UCSD-AML1 (cell line): ENCODE measurements at regions not wholly inside any gene's neighbourhood (a gene's known extent, or its start where the extent isn't known, plus 50 kb on each side); places are given as distances from the start of the nearest gene placed in this dataset.

ENCODE experiments used
- DNase-seq: peaks from one replicate; lab custom pipeline; 2025; ENCODE audit not compliant: unreplicated experiment; lab: John Stamatoyannopoulos, UW

DNA sequence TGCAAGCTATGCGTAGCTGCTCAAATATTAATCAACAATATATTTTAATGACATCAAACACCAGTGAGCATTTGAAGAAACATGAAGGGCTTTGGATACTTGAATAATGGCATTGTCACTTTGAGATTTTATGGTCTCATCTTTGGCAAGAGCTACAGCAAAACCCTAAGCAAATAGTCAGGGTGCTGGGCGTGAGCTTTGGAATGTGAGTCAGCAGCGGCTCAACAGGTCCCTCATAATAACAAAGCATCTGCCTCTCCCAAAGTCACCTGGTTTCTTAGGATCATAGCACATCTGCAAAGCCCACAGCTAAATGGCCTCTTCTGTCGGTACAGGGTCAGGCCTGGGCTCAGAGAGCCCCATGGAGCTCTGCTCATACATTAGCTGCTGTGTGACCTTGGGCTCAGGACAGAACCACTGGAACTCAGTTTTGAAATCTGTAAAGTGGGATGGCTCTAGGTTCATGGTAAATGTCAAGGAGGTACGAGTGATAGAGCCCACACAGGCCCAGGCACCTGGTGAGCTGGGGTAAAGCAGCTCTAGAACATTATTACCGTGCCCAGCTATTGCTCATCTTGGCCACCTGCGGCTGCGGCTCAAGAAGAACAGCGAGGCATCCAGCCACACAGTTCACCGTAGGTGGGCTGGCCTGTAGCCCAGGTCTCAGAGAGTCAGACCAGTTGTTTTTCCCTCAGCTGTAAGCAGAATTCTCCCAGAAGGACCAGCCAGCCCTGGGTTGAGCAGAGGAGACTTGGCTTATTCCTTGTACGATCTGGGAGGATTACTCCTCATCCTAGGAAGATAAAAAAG, 544.5 kb upstream of the CDH11 start:
- DNase-seq: no peak

DNA sequence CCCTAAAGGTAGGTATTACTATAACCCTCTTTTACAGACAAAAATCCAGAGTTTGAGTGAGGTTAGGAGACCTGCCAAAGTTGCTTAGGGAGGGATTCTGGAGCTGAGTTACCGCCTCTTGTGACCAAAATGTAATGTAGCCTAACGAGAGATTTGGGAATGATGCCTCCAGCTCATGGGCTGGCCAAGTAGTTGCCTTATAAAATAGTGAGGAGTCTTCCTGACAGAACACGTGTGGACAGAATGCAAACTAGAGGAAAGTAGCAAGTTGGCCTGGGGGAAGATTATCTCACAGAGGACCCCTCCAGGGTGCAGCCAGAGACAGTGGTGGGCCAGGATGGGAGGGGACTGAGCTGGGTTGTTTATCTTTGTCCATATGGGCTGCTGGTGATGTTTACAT, 543.7 kb upstream of the CDH11 start:
- DNase-seq: no peak

DNA sequence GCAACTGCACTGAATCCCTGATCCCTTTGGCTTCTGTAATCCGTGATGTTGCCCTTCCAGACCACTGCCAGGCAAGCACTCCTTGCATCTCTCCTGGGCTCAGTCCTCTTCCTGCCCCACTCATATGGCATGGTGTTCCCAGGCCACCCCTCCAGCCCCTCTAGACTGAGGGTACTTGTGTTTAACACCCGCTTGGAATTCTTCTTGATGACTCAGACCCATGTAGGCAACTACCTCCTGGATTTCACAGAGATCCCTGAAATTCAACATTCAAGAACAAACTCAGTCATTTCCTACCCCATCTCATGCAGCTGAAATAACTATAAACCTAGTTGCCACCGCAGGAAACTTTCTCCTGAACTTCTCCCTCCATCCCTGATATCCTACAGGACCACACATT, 541.9 kb upstream of the CDH11 start:
- DNase-seq: no peak

DNA sequence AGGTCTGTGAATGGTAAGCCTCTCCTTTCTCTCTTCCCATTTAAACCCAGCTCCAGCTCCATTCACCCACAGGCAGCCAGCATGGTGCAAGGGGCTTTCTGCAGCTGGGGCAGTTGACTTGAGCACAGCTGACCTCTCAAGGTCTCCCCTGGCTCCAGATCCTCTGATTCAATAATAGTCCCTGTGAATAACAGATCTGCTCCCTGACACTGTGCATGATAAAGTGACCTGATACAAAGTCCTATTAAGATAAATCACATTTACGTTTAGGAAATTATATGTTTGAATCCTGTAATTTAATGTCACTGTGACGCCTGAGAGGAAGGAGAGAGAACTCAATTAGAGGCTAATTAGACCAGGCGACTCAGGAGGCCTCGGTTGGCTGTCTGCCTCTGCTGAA, 540.4 kb upstream of the CDH11 start:
- DNase-seq: no peak

DNA sequence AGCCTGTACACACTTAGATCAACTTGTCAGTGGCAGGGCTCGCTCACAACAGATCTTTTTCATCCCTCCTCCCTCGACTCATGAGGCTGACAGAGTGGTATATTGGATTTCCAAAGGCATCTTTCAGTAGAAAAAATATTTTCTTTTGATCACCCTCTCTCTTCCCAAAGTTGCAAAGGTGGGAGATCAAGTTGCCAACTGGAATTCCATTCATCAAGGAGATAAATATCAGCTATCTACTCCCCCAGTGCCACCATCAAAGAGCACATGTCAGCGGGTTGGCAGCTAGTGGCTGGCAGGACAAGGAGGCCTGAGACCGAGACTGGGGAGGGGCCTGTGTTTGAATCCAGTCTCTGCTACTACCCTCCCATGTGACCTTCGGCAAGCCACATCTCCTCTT, 539.7 kb upstream of the CDH11 start:
- no peak for DNase-seq

DNA sequence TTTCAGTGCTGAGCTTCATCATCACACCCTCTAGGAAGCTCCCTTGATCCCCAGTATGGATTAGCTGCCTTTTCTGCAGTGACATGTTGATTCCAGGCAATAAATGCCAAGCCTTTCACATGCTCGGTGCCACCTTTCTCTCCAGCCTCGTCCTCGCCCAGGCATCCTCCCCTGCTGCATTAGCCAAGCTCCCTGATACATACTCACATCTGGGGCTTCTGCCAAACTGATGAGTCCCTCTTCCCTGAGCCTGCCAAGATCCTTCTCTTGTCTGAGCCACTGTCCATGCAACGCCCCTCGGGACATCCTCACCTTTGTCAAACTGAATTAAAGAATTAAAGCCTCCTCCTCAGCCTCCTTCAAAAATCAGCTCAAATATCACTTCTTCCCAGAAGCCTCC, 538.5 kb upstream of the CDH11 start:
- no peak for DNase-seq

DNA sequence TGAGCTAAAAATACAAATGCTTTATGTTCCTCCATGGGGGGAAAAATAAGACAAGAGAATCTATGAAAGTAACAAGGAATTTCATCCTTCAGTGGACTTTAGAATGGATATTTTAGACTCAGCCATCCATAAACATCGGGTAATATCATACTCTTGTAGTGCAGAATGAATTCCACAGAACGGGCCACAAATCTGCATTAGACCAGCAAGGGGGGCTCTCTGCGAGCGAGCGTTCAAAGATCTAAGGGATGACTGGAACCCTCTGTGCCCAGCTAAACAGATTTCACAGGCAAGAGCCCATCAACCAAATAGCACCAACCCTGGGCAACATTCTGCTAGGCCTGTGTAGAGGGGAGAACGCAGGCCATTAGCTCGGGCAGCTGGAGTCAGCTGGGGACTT, 537.9 kb upstream of the CDH11 start:
- no peak for DNase-seq

DNA sequence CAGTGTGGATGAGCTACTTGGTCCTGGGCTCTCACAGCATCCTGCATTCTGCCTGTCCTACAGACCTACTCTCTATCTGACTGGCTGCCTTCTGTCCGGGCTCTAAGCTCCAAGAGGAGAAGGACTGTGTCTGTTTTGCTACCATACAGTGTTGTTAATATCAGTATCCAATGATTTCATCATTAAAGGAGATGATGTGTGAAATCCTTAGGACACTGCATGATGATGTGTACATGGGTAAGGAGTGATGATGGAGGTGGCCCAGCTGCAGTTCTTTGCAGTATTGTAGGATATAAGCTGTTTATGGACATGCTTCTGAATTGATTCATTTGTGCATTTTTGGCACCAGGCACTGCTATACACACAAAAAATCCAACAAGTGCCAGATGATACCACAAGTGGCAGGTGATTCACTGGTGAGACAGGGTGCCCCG, 536.9 kb upstream of the CDH11 start:
- no peak for DNase-seq

DNA sequence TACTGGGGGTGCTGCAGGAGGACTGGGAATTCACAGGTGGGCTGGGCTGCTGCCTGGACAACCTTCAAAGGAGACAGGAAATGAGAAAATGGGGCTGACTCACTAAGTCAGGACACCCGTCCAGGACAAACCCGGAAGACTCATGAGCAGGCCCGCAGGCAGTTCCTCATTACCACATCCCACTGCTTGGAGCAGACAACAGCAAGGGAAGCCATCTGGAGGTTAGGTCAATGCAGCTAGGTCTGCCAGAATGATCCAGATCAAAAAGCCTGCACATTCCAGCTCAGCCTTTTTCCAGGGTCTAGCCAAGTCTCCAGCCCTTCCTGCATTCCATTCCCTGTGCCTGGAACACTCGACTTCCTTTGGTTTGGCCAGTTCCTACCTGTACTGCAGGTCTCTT, 536.5 kb upstream of the CDH11 start:
- no peak for DNase-seq

DNA sequence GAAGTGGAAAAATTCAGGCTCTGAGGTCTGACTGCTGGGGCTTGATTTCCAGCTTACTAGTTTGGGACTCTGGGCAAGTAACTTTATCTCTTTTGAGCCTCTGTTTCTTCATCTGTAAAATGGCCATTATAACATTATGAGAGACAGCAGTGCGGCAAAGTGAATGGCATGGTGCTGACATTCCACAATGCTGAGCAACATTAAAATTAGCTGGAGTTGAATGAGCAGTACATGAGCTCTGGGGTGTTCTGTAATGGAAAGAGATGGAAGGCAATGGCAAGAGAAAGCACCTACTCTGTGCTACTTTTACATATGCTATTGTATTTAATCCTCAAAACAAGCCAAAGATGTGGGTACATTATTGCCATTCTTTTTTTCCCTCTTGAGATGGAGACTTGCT, 535.7 kb upstream of the CDH11 start:
- DNase-seq: no peak

DNA sequence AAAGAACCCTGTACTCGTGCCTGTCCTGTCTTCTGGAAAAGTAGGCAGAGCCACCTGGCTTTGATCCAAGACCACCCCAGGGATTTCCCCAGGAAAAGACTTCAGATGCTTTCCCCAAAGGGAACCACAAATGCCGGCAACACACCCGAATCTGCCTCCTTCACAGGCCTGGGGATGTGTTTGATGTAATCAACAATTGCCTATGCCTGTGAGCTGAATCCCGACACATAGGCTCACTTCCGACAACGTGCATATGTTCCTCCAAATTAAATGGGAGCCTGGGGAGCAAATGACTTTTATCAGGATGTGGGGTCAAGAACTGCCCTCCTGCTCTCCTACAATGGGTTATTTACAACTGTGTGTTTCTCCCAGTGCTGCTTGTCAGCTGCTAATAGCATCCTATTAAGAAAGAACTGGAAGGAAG, 535.2 kb upstream of the CDH11 start:
- no peak for DNase-seq

DNA sequence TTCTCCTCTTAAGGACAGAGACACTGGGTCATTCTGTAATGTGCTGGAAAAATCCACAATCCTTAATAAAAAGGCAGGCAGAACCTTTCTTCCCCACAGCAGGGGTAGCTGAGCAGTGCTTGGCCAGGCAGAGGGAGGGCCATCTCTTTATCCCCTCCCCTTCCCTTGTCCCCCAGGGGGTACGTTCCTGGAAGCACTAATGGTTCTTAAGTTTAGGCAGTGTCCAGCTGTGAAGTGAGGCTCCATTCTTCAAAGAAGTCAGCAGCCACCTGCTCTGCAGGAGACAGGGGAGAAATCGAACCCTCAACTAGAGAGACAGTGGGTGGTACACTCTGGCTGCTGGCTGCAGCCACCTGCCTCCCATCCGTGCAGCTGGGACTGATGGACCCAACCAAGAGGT, 533.9 kb upstream of the CDH11 start:
- no peak for DNase-seq

DNA sequence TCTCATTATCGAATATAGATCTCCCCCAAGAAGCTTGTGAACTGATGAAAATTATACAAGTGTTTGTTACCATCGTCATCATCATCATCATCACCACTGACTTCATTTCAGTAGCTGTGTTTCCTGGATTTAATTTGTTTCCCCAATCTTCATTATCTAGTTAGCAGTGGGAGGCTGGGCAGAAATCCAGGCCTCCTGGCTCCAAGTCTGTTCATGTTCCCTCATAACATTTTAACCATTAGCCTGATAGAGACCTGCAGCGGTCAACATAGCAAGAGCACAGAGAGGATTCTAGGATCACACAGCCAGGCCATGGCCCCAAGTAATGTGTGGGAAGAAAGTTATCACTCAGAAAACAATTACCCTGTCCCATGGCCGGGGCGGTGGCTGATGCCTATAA, 526.2 kb upstream of the CDH11 start:
- no peak for DNase-seq

DNA sequence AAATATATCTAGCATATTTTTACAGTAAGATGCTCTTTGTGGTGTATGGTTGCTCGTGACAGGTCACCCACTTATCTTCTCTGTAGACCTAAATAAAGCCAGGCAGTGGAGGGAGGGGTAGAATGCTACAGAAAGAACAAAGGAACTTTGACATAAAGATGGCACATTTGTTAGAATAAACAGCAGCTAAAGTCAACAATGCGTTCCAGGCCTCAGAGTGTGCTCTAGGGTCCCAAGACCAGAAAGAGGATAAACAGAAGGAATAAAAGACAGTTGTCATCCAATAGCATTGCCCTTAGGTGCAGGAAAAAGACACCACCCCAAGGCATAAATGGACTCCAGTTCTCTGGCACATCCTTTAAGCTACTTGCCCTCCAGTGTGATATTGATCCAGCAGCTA, 523.0 kb upstream of the CDH11 start:
- DNase-seq: no peak

DNA sequence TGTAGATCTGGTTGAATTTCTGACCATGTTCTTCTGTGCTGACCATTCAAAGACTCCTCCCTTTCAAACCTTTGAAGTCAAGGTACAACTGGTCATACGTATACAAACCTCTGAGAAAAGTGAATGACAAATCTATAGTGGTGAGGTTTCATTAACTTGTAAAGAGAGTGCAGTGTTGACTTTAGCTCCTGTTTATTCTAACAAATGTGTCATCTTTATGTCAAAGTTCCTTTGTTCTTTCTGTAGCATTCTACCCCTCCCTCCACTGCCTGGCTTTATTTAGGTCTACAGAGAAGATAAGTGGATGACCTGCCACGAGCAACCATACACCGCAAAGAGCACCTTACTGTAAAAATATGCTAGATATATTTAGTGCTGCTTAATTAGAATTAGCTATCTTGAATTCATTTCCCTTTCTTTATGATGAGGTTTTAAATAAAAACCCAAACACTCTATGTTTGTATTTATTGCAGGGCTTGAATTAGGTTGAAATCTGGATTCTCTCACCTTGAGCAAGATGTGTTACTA, 520.0 kb upstream of the CDH11 start:
- DNase-seq: no peak

DNA sequence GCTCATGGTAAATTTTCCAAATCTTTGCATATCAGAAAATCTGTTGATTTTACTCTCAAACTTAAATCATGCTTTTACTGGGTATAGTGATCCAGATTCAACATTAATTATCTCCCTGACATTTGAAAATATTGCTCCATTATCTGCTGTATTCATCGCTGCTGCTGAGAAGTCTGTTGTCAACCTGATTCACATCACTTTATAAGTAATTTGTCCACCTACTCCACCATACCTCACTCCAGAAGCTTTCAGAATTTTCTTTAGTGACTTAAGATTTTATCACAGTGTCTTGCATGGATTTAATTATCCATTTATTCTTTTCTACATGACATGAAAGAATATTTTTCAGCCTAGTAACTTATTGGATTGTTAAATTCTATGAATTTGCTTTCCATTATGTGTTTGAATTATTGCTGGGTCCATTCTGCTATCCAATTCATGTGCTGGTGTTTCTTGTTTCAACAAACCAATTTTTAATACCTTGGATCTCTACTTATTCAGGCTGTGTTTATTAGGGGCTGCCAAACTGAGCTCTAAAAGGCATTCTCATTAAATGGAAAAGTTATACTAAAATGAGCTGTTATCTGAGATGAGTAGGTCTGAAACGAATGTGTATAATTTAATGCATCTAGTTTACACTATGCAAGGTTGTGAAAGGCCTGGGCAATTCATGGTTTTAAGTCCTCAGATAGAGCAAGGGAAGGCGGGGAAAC, 519.3 kb upstream of the CDH11 start:
- no peak for DNase-seq

DNA sequence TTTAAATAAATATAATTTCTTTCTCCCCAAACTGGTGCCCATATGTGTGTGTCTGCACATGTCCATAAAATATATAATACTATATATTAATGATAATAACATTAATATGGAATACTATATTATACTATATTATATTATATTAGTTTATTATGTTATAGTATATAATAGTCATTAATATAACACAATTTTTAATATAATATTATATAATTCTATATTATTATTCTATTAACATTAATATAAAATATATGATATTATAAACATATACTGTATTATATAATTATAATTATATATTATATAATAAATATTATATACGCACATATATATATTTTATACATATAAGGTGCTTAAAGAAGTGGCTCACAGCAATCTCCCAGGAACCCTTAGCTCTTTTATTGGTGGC, 513.0 kb upstream of the CDH11 start:
- no peak for DNase-seq

DNA sequence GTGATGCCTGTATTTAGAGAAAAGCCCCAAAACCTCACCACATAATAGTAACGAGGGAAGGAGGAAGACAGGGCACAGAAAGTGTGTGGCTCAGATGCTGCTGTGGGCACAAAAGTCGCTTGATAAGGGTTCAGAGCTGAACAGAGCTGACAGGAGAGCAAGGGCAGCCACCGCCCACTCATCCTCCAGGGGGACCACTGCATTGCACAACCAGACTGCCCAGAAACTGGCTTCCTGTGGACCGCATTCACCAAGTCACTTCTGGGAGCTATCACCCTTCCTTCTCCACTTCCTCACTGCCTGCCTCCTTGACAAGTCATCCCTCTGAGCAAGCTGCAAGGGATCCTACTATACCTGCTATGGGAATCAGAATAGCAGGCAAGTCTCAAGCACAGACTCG, 512.4 kb upstream of the CDH11 start:
- DNase-seq: no peak

DNA sequence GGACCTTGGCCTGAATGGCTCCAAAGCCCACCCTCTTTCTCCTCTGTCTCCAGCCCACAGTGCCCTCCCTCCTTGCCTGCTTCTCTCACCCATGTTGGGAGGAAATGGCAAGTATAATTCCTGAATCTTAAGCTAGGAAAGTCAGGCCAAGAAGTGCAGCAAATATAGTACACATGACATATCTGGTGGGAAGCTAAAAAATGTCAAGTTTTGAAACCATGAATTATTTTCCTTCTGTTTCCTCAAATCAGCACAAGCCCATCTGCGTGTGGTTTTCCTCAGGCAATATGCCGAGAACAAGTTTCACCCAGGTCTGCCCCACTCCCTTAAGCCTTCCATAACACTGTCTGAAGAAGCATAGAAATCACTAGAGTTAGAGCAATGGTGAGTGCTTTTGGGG, 502.8 kb upstream of the CDH11 start:
- no peak for DNase-seq

DNA sequence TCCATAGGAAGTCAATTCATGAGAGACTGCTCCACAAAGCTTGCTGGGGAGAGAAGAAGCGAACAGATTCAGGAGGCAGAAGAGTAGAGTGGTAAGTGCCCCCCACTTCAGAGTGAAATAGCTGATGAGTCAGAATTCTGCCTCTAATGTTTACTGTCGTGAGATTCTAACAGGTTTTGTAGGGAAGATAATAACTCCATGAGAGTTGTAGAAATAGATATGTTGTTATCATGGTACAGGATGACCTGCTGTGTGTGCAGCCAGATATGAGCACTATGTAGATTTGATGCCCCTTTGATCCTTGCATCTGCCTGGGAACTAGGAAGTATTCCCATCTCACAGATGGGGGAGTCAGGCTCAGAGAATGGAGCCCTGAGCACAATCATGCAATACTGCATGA, 502.4 kb upstream of the CDH11 start:
- DNase-seq: no peak

DNA sequence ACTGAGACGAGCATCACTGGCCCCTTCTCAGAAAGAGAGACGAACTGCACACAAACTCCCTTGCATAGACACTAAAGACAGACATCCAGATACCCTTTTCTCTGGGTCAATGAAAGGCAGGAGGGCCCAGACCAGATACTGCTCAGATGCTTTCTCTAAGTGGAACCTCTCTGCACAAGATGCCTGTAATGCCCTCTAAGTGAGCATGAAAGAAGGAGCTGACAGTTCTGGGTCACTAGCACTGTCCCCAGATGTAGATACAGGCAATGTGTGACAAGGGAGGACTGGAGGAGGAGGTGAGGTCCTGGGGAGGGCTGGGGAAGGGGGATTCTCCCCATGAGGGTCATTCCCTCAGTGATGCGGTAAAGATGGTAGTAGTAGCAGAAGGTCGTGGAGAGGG, 501.0 kb upstream of the CDH11 start:
- no peak for DNase-seq

DNA sequence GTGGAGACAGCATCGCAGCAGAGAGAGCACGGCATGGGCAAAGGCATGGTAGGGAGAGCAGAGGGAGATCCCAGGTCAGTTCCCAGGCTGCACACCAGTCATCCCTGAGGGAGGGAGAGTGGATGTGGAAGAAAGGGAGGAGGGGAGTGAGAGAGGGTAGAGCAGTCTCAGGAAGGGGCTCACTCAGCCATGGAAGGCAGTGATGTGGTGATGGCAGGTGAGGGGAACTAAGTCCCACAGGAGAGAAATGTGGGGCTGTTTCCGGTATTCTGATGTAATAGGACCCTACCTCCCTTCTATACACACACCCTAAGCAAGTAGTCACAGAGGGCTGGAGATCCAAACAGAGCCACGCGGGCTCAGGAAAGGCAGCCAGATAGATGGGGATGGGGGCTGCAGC, 500.3 kb upstream of the CDH11 start:
- DNase-seq: no peak

DNA sequence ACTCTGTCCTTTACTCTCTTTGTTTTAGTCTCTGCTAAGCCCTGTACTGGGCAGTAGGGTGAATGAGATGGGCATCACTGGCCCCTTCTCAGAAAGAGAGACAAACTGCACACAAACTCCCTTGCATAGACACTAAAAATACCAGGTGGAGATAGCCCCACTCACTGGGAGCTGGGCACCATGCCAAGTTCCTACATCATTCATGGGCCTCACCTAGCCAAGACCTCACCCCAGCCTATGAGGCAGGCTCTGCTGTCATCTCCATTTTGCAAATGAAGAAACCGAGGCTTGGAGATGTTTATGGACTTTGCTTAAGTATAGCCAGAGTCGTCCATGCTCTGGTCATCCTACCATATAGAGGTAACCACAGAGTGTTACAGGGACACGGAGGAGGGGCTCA, 499.8 kb upstream of the CDH11 start:
- no peak for DNase-seq
